Smooth muscle cell (in vitro differentiated cells): ENCODE measurements at regions not wholly inside any gene's neighbourhood (a gene's known extent, or its start where the extent isn't known, plus 50 kb on each side); places are given as distances from the start of the nearest gene placed in this dataset.

ENCODE experiments used
- DNase-seq: peaks from one replicate; lab custom pipeline; 2025; ENCODE audit not compliant: unreplicated experiment; lab: John Stamatoyannopoulos, UW
- H2AFZ ChIP-seq: fragments of 200-600 bp; sonication (generic); 2 replicates; pipeline ENCODE4 v1.6.0; 2016; ENCODE audit warnings: antibody characterized with exemption, low read depth, mild to moderate bottlenecking
- H3F3A ChIP-seq: fragments of 200-600 bp; sonication (generic); 2 replicates; pipeline ENCODE4 v1.6.0; 2017; ENCODE audit warnings: antibody characterized with exemption, low read depth
- H3K27ac ChIP-seq: fragments of 200-600 bp; sonication (generic); 2 replicates; pipeline ENCODE4 v1.5.1; 2016; ENCODE audit warnings: low read depth, mild to moderate bottlenecking
- H3K27me3 ChIP-seq: fragments of 200-600 bp; sonication (generic); 2 replicates; pipeline ENCODE4 v1.6.1; 2016; ENCODE audit warnings: low read depth, mild to moderate bottlenecking
- H3K36me3 ChIP-seq: fragments of 200-600 bp; sonication (generic); 2 replicates; pipeline ENCODE4 v1.5.1; 2016; ENCODE audit warnings: low read depth
- H3K4me1 ChIP-seq: fragments of 200-600 bp; sonication (generic); 2 replicates; pipeline ENCODE4 v1.5.1; 2016; ENCODE audit warnings: low read depth
- H3K4me2 ChIP-seq: fragments of 200-600 bp; sonication (generic); 2 replicates; pipeline ENCODE4 v1.6.0; 2016; ENCODE audit warnings: mild to moderate bottlenecking
- H3K4me3 ChIP-seq: fragments of 200-600 bp; sonication (generic); 2 replicates; pipeline ENCODE4 v1.5.1; 2016; ENCODE audit warnings: mild to moderate bottlenecking
- H3K79me2 ChIP-seq: fragments of 200-600 bp; sonication (generic); 2 replicates; pipeline ENCODE4 v1.6.0; 2016; ENCODE audit warnings: low read depth, mild to moderate bottlenecking
- H3K9ac ChIP-seq: fragments of 200-600 bp; sonication (generic); 2 replicates; pipeline ENCODE4 v1.6.0; 2016; ENCODE audit warnings: low read depth
- H3K9me3 ChIP-seq: fragments of 200-600 bp; sonication (generic); replicated peaks from 2 replicates; pipeline ENCODE4 v1.5.1; 2016; ENCODE audit warnings: low read depth
- H4K20me1 ChIP-seq: fragments of 200-600 bp; sonication (generic); 2 replicates; pipeline ENCODE4 v1.6.0; 2016; ENCODE audit warnings: low read depth
- WGBS: methylation state at CpG from one replicate; pipeline ENCODE4 v1.1.7; 2016; ENCODE audit warnings: low lambda C conversion rate; 5-methylcytosine and 5-hydroxymethylcytosine counted together
- TF ChIP-seq, protein P1 (sequence below): fragments of 200-600 bp; sonication (generic); IDR thresholded peaks from 2 replicates; pipeline ENCODE4 v1.5.1; 2017; ENCODE audit warnings: borderline replicate concordance, mild to moderate bottlenecking, antibody characterized with exemption; ENCODE audit not compliant: insufficient read depth, poor library complexity, severe bottlenecking

DNA sequence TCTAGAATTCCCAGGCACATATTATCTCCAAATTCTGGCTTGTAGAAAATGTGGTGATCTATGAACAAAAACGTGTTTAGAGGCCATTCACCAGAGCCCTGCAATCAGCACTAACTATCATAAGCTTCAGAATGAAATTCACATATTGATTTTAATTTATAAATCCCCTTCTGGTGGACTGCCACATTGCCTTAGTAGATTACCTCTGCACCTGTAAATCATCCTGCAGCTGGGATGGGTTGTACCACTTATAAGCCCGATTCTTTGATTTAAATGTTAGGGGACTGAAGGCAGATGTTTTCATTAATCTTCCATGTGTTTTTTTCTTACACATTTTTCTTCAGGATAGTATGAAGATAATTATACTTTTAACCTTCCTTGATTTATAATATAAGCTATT lies 140.7 kb upstream of the PTPRD start:
- Histone ChIP-seq H3K9ac (no peak overlapping the region), H3K27me3 (no peaks in the 10 kb centered on the region), H2AFZ (no peak overlapping the region), H3K36me3 (no peaks in the 10 kb centered on the region), H4K20me1 (no peaks in the 10 kb centered on the region), H3K4me3 (no peak overlapping the region), H3K4me2 (no peak overlapping the region), H3F3A (no peaks in the 10 kb centered on the region), H3K4me1 (no peaks in the 10 kb centered on the region), H3K79me2 (no peaks in the 10 kb centered on the region), H3K27ac (no peak overlapping the region), H3K9me3 (no peaks in the 10 kb centered on the region)
- WGBS = 82% methylated on average over 2 of the region's 2 CpGs
- no peak for DNase-seq
- TF ChIP-seq, protein P1, sequence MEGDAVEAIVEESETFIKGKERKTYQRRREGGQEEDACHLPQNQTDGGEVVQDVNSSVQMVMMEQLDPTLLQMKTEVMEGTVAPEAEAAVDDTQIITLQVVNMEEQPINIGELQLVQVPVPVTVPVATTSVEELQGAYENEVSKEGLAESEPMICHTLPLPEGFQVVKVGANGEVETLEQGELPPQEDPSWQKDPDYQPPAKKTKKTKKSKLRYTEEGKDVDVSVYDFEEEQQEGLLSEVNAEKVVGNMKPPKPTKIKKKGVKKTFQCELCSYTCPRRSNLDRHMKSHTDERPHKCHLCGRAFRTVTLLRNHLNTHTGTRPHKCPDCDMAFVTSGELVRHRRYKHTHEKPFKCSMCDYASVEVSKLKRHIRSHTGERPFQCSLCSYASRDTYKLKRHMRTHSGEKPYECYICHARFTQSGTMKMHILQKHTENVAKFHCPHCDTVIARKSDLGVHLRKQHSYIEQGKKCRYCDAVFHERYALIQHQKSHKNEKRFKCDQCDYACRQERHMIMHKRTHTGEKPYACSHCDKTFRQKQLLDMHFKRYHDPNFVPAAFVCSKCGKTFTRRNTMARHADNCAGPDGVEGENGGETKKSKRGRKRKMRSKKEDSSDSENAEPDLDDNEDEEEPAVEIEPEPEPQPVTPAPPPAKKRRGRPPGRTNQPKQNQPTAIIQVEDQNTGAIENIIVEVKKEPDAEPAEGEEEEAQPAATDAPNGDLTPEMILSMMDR = no peak

DNA sequence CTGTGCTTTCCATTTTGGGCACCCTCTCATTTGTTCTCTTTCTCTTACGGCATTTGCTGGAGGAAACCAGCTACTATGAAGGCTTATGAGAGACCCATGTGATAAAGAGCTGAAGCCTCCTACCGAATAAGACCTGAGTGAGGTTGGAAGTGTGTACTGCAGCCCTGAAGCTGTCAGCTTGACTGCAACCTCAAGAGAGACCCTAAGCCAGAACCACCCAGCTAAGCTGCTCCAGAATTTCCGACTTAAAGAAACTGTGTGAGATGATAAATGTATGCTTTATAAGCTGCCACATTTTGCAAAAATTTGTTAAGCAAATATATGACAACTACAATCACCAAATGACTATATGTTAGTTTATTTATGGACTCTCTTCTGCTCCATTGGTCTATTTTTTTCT lies 151.7 kb upstream of the PTPRD start:
- H3K4me1 ChIP-seq = no peaks in the 10 kb centered on the region
- H3K9ac ChIP-seq = no peak overlapping the region
- H3K27ac ChIP-seq = no peak overlapping the region
- DNase-seq = no peak
- no peaks in the 10 kb centered on the region for H3K27me3 ChIP-seq
- no peak overlapping the region for H2AFZ ChIP-seq
- H3F3A ChIP-seq = no peaks in the 10 kb centered on the region
- H3K4me2 ChIP-seq = no peak overlapping the region
- H4K20me1 ChIP-seq = no peaks in the 10 kb centered on the region
- no peaks in the 10 kb centered on the region for H3K79me2 ChIP-seq
- H3K36me3 ChIP-seq = no peaks in the 10 kb centered on the region
- no peaks in the 10 kb centered on the region for H3K9me3 ChIP-seq
- H3K4me3 ChIP-seq = no peak overlapping the region
- TF ChIP-seq, protein P1 = no peak
- 88% methylated on average over 3 of the region's 3 CpGs for WGBS

DNA sequence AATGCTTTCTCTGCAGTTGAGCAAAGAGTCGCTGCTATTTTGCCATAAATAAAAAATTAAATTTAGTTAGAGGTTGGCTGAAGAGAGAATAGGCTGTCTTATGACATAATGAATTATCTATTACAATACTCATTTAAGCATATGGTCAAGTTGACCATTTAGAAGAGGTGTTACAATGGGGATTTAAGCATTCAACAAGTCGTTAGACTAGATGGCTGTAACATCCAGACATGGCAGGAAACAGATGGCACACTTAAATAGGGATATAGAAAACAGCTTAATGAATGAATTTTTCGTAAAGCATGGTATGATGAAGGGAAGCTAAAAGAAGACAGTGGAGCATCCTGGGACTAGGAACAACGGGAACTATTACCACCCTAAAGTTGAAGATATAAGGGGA lies 160.3 kb upstream of the PTPRD start:
- H3K27ac ChIP-seq = no peak overlapping the region
- WGBS = 80% methylated on average over 4 of the region's 4 CpGs
- TF ChIP-seq, protein P1 = no peak

DNA sequence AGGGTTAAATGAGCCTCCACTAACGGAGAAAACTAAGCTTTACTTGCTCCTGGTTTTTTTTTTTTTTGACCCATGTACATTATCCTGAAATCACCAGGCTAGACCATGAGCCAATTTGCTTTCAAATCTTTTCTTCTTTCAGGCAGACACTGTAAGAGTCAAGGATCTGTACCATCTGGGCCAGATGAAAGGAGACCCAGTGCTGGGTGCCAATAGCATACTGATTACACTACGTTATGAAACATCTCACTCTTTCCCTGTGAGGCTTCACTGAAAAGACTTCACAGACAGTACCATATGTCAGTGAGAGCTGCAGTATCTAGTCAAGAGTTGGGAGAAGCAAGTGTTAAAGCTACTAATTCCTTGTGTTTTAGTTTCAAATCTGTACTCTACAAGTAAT lies 161.2 kb upstream of the PTPRD start:
- Histone ChIP-seq H3K9ac (no peak overlapping the region), H3K27ac (no peak overlapping the region), H3K4me2 (no peak overlapping the region), H3K9me3 (no peaks in the 10 kb centered on the region), H2AFZ (no peak overlapping the region), H3K36me3 (no peaks in the 10 kb centered on the region), H4K20me1 (no peaks in the 10 kb centered on the region), H3K4me1 (no peaks in the 10 kb centered on the region), H3F3A (no peaks in the 10 kb centered on the region), H3K4me3 (no peak overlapping the region), H3K27me3 (no peaks in the 10 kb centered on the region), H3K79me2 (no peaks in the 10 kb centered on the region)
- WGBS = 80% methylated on average over 2 of the region's 2 CpGs
- DNase-seq = no peak
- TF ChIP-seq, protein P1 = no peak

More for the DNA sequence above, 160.3 kb upstream of the PTPRD start:
- Histone ChIP-seq H2AFZ (no peak overlapping the region), H3K36me3 (no peaks in the 10 kb centered on the region), H3F3A (no peaks in the 10 kb centered on the region), H4K20me1 (no peaks in the 10 kb centered on the region), H3K79me2 (no peaks in the 10 kb centered on the region), H3K9me3 (no peaks in the 10 kb centered on the region), H3K4me2 (no peak overlapping the region), H3K27me3 (no peaks in the 10 kb centered on the region), H3K4me3 (no peak overlapping the region), H3K4me1 (no peaks in the 10 kb centered on the region), H3K9ac (no peak overlapping the region)
- DNase-seq = no peak
